ELR (cell line): ENCODE measurements at regions not wholly inside any gene's neighbourhood (a gene's known extent, or its start where the extent isn't known, plus 50 kb on each side); places are given as distances from the start of the nearest gene placed in this dataset.
"Not testable (repeated sequence)": the region's sequence is repeated elsewhere in the genome, so short reads cannot be mapped to it uniquely, and the experiment has no call there.

Experiments used
- DNase-seq: peaks from one replicate; pipeline ENCODE4 v3.0.0-alpha.2; 2015; ENCODE audit warnings: low read depth

- DNase-seq: no peak
These were observed 596.9 kb upstream of the CDH6 start for GRCh38 chr5:30596495-30597064.

GRCh38 chr5:30594331-30594730 lies 599.2 kb upstream of the CDH6 start:
- no peak for DNase-seq

- DNase-seq: no peak
These were observed 600.7 kb upstream of the CDH6 start for GRCh38 chr5:30592833-30593232.

- no peak for DNase-seq
These were observed 612.1 kb upstream of the CDH6 start for GRCh38 chr5:30581198-30581935.

GRCh38 chr5:30574761-30575160 lies 618.7 kb upstream of the CDH6 start:
- no peak for DNase-seq

- no peak for DNase-seq
These were observed 621.2 kb upstream of the CDH6 start for GRCh38 chr5:30572279-30572678.

GRCh38 chr5:30561771-30562170 lies 631.7 kb upstream of the CDH6 start:
- DNase-seq: no peak

GRCh38 chr5:30551618-30552017 lies 641.9 kb upstream of the CDH6 start:
- DNase-seq: no peak

GRCh38 chr5:30548580-30549305 lies 644.7 kb upstream of the CDH6 start:
- no peak for DNase-seq

GRCh38 chr5:30540150-30540549 lies 653.3 kb upstream of the CDH6 start:
- no peak for DNase-seq

- DNase-seq: no peak
These were observed 654.4 kb upstream of the CDH6 start for GRCh38 chr5:30539004-30539634.

GRCh38 chr5:30525353-30525752 lies 668.1 kb upstream of the CDH6 start:
- no peak for DNase-seq

- no peak for DNase-seq
These were observed 669.1 kb upstream of the CDH6 start for GRCh38 chr5:30524428-30524827.

- no peak for DNase-seq
These were observed 670.4 kb upstream of the CDH6 start for GRCh38 chr5:30523061-30523460.

- peak; percentile 54 for DNase-seq
These were observed 688.2 kb upstream of the CDH6 start for GRCh38 chr5:30505014-30505886.

GRCh38 chr5:30502277-30502676 lies 691.2 kb upstream of the CDH6 start:
- peak; percentile 12 for DNase-seq

- DNase-seq: no peak
These were observed 692.4 kb upstream of the CDH6 start for GRCh38 chr5:30501065-30501464.

GRCh38 chr5:30500513-30500912 lies 693.0 kb upstream of the CDH6 start:
- no peak for DNase-seq

- DNase-seq: no peak
These were observed 694.1 kb upstream of the CDH6 start for GRCh38 chr5:30499402-30499801.

GRCh38 chr5:30498972-30499371 lies 694.5 kb upstream of the CDH6 start:
- DNase-seq: no peak

- not testable (repeated sequence) for DNase-seq
These were observed 695.0 kb upstream of the CDH6 start for GRCh38 chr5:30498509-30498908.

GRCh38 chr5:30494113-30494512 lies 699.4 kb upstream of the CDH6 start:
- DNase-seq: not testable (repeated sequence)
